ENCODE measurements at regions not wholly inside any gene's neighbourhood (a gene's known extent, or its start where the extent isn't known, plus 50 kb on each side); places are given as distances from the start of the nearest gene placed in this dataset.

DNA sequence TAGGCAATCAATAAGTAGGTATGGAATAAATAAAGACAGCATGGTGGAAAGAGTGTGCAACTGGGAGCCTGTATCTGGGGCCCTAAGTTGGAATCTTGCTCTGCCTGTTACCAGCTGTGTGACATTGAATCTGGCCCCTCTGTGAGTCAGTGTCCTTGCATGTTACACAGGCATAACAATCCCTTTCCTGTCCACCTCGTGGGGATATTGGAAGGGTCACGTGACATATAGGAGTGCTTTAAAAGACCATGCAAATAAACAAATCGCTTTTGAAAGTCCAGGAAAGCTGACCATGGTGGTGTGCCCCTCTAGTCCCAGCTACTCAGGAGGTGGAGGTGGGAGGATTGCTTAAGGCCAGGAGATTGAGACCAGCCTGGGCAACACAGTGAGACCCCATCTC lies 51.1 kb upstream of the VRK1 start:
- Histone ChIP-seq H3K36me3 (ENCODE audit: insufficient read depth, low read length) (no peaks in the 10 kb centered on the region), H3K4me2 (ENCODE audit: low read depth, low read length, poor library complexity, severe bottlenecking) (no peak overlapping the region), H2AFZ (ENCODE audit: low read length) (no peak overlapping the region), H4K20me1 (ENCODE audit: insufficient read depth, low read length, poor library complexity, severe bottlenecking) (no peaks in the 10 kb centered on the region), H3F3A (ENCODE audit: low read depth) (no peaks in the 10 kb centered on the region), H3K9me3 (ENCODE audit: insufficient read depth, low read depth, low read length) (no peaks in the 10 kb centered on the region), H3K4me3 (ENCODE audit: low read length, poor library complexity, severe bottlenecking) (no peak overlapping the region), H3K79me2 (ENCODE audit: insufficient read depth, low read length) (no peaks in the 10 kb centered on the region), H3K9me2 (replicated peaks; ENCODE audit: low read depth, low read length) (no peaks in the 10 kb centered on the region), H3K9ac (ENCODE audit: low read depth, low read length, poor library complexity, severe bottlenecking) (no peak overlapping the region), H3K27me3 (ENCODE audit: insufficient read depth, low read length, poor library complexity, severe bottlenecking) (no peaks in the 10 kb centered on the region), H3K4me1 (ENCODE audit: insufficient read depth, low read length, poor library complexity, severe bottlenecking) (peaks cover 2% of the 10 kb centered on the region)
- TF ChIP-seq, protein P1, sequence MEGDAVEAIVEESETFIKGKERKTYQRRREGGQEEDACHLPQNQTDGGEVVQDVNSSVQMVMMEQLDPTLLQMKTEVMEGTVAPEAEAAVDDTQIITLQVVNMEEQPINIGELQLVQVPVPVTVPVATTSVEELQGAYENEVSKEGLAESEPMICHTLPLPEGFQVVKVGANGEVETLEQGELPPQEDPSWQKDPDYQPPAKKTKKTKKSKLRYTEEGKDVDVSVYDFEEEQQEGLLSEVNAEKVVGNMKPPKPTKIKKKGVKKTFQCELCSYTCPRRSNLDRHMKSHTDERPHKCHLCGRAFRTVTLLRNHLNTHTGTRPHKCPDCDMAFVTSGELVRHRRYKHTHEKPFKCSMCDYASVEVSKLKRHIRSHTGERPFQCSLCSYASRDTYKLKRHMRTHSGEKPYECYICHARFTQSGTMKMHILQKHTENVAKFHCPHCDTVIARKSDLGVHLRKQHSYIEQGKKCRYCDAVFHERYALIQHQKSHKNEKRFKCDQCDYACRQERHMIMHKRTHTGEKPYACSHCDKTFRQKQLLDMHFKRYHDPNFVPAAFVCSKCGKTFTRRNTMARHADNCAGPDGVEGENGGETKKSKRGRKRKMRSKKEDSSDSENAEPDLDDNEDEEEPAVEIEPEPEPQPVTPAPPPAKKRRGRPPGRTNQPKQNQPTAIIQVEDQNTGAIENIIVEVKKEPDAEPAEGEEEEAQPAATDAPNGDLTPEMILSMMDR (conservative IDR thresholded peaks at IDR 0.05; ENCODE audit: low read length) = no peak
- no peak for TF ChIP-seq EZH2phosphoT487 (IDR thresholded peaks at IDR 0.05; ENCODE audit: borderline replicate concordance)

DNA sequence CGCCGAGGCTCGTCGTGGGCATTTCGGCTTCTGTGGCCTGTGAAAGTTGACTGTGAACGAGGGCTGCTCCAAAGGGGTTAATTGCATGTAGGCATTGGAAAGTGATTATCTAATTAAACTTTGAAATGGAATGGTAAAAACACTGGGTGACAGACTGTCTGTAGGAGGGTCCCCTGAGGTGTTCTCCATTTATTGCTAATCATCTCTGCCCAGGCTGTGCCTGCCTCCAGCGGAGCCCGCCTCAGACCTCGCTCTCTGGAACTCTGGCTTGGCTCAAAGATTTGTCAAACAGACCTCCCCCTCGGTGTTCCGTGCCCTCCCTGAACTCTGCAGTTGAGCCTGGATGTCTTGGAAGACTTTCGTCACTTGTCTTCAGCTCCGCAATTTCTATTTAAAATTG lies 50.2 kb upstream of the VRK1 start:
- Histone ChIP-seq H3K27me3 (ENCODE audit: insufficient read depth, low read length, poor library complexity, severe bottlenecking) (no peaks in the 10 kb centered on the region), H3K4me1 (ENCODE audit: insufficient read depth, low read length, poor library complexity, severe bottlenecking) (no peaks in the 10 kb centered on the region), H3K4me2 (ENCODE audit: low read depth, low read length, poor library complexity, severe bottlenecking) (no peak overlapping the region), H3K9me2 (replicated peaks; ENCODE audit: low read depth, low read length) (no peaks in the 10 kb centered on the region), H3K9ac (ENCODE audit: low read depth, low read length, poor library complexity, severe bottlenecking) (no peak overlapping the region), H3K36me3 (ENCODE audit: insufficient read depth, low read length) (no peaks in the 10 kb centered on the region), H4K20me1 (ENCODE audit: insufficient read depth, low read length, poor library complexity, severe bottlenecking) (no peaks in the 10 kb centered on the region), H3K9me3 (ENCODE audit: insufficient read depth, low read depth, low read length) (no peaks in the 10 kb centered on the region), H3K4me3 (ENCODE audit: low read length, poor library complexity, severe bottlenecking) (no peak overlapping the region), H3K79me2 (ENCODE audit: insufficient read depth, low read length) (no peaks in the 10 kb centered on the region), H3F3A (ENCODE audit: low read depth) (no peaks in the 10 kb centered on the region), H2AFZ (ENCODE audit: low read length) (no peak overlapping the region)
- TF ChIP-seq EZH2phosphoT487 (IDR thresholded peaks at IDR 0.05; ENCODE audit: borderline replicate concordance) = no peak
- TF ChIP-seq, protein P1 (conservative IDR thresholded peaks at IDR 0.05; ENCODE audit: low read length) = no peak
